Endothelial cell of umbilical vein (primary cell): ENCODE measurements at regions not wholly inside any gene's neighbourhood (a gene's known extent, or its start where the extent isn't known, plus 50 kb on each side); places are given as distances from the start of the nearest gene placed in this dataset.

Experiments used
- CTCF ChIP-seq, 2 donors: IDR thresholded peaks; 1 replicate in 1 of 2; 2 replicates in 1 of 2; pipeline ENCODE4 v1.5.1; 2011; ENCODE audit warnings: low read length in 2 of 2, mild to moderate bottlenecking in 2 of 2, moderate library complexity in 2 of 2, control low read depth in 1 of 2, inconsistent platforms in 1 of 2, low read depth in 1 of 2; ENCODE audit not compliant: insufficient read depth in 1 of 2; ENCODE audit errors: extremely low read depth in 1 of 2
- EZH2 ChIP-seq: IDR thresholded peaks from 2 replicates; pipeline ENCODE4 v1.6.1; 2012; ENCODE audit warnings: borderline replicate concordance, low read depth, mild to moderate bottlenecking, moderate library complexity, low read length, inconsistent platforms; ENCODE audit not compliant: severe bottlenecking
- MAX ChIP-seq: IDR thresholded peaks from 2 replicates; pipeline ENCODE4 v1.6.1; 2011; ENCODE audit not compliant: insufficient read depth, insufficient read length
- POLR2A ChIP-seq: IDR thresholded peaks from 2 replicates; pipeline ENCODE4 v1.6.1; 2012; ENCODE audit warnings: low read depth, mild to moderate bottlenecking, control low read depth, low read length

- TF ChIP-seq CTCF (IDR thresholded peaks at IDR 0.05; ENCODE audit: extremely low read depth in 1 of 2, insufficient read depth in 1 of 2, low read depth in 1 of 2, low read length in 2 of 2) (no peak), MAX (no peak), POLR2A (no peak), EZH2 (no peak)
Observed at GRCh38 chr11:71330349-71330748, 78.0 kb upstream of the SHANK2 start.
